IMR-90 (cell line): ENCODE measurements at regions not wholly inside any gene's neighbourhood (a gene's known extent, or its start where the extent isn't known, plus 50 kb on each side); places are given as distances from the start of the nearest gene placed in this dataset.

Experiments
- ATAC-seq: fragments of 200-7000 bp; cut with Tn5 transposase; 2 replicates; pipeline ENCODE4 v1.9.1; 2020; ENCODE audit warnings: low read depth, mild to moderate bottlenecking, moderate library complexity
- BruUV-seq: library from RNA; stranded (reverse); fragments of 400-500 nt; replicated peaks from 2 replicates; lab custom pipeline; 2021; lab: Mats Ljungman, UMichigan
- CTCF ChIA-PET: fragments of 300-600 bp; formaldehyde crosslinking; extraction: SDS; loops from one replicate; lab custom pipeline; 2021; ENCODE audit warnings: antibody characterized with exemption; lab: Yijun Ruan, JAX
- POLR2A ChIA-PET: fragments of 300-600 bp; sonication (Branson Sonifier 250); formaldehyde crosslinking; loops from one replicate; lab custom pipeline; 2022; ENCODE audit warnings: antibody characterized with exemption; ENCODE audit not compliant: unreplicated experiment; lab: Charles Lee
- DNase-seq: peaks from one replicate; pipeline ENCODE4 v3.0.0; 2013
- H2AFZ ChIP-seq: replicated peaks from 2 replicates; pipeline ENCODE3; 2013; ENCODE audit warnings: low read length, mild to moderate bottlenecking; ENCODE audit not compliant: poor library complexity
- H2AK5ac ChIP-seq: 2 replicates; pipeline ENCODE4 v1.6.1; 2013; ENCODE audit warnings: low read depth, low read length, inconsistent platforms
- H2AK9ac ChIP-seq: replicated peaks from 2 replicates; pipeline ENCODE3; 2013; ENCODE audit warnings: mild to moderate bottlenecking, low read depth, low read length, moderate library complexity; ENCODE audit not compliant: poor library complexity
- H2BK120ac ChIP-seq: 2 replicates; pipeline ENCODE4 v1.6.1; 2013; ENCODE audit warnings: low read depth, low read length, inconsistent platforms
- H2BK15ac ChIP-seq: 3 replicates; pipeline ENCODE4 v1.6.1; 2013; ENCODE audit warnings: low read depth, low read length, inconsistent platforms
- H2BK20ac ChIP-seq: 2 replicates; pipeline ENCODE4 v1.6.1; 2013; ENCODE audit warnings: low read depth, mild to moderate bottlenecking, inconsistent platforms, low read length, moderate library complexity
- H2BK5ac ChIP-seq: 2 replicates; pipeline ENCODE4 v1.6.1; 2013; ENCODE audit warnings: mild to moderate bottlenecking, low read depth, low read length, inconsistent platforms; ENCODE audit not compliant: poor library complexity, severe bottlenecking
- H3K14ac ChIP-seq: replicated peaks from 2 replicates; pipeline ENCODE4 v1.6.1; 2013; ENCODE audit warnings: low read depth, low read length, inconsistent platforms
- H3K18ac ChIP-seq: 2 replicates; pipeline ENCODE4 v1.6.1; 2013; ENCODE audit warnings: low read depth, low read length, control low read depth
- H3K23ac ChIP-seq: 2 replicates; pipeline ENCODE4 v1.6.1; 2013; ENCODE audit warnings: low read depth, low read length, inconsistent platforms
- H3K27ac ChIP-seq: 2 replicates; pipeline ENCODE4 v1.5.1; 2013; ENCODE audit warnings: mild to moderate bottlenecking, control low read depth, low read length; ENCODE audit not compliant: insufficient read depth
- H3K27me3 ChIP-seq: 2 replicates; pipeline ENCODE4 v1.6.1; 2013; ENCODE audit warnings: low read length; ENCODE audit not compliant: control insufficient read depth, insufficient read depth
- H3K36me3 ChIP-seq: 2 replicates; pipeline ENCODE4 v1.6.1; 2013; ENCODE audit warnings: low read length, mixed read lengths; ENCODE audit not compliant: control insufficient read depth, insufficient read depth
- H3K4ac ChIP-seq: 2 replicates; pipeline ENCODE4 v1.6.1; 2013; ENCODE audit warnings: low read depth, low read length, inconsistent platforms
- H3K4me1 ChIP-seq: 2 replicates; pipeline ENCODE4 v1.6.1; 2013; ENCODE audit warnings: low read length, mixed read lengths; ENCODE audit not compliant: control insufficient read depth, insufficient read depth
- H3K4me2 ChIP-seq: 2 replicates; pipeline ENCODE4 v1.6.1; 2013; ENCODE audit warnings: low read depth, mild to moderate bottlenecking, control low read depth, low read length, moderate library complexity
- H3K4me3 ChIP-seq: 2 replicates; pipeline ENCODE4 v1.5.1; 2013; ENCODE audit warnings: low read depth, mild to moderate bottlenecking, control low read depth, low read length, moderate library complexity; ENCODE audit not compliant: insufficient read depth
- H3K56ac ChIP-seq: 2 replicates; pipeline ENCODE4 v1.6.1; 2013; ENCODE audit warnings: low read length, inconsistent platforms; ENCODE audit not compliant: insufficient read depth; ENCODE audit errors: extremely low read depth
- H3K79me1 ChIP-seq, 2 experiments: 2 replicates each; pipeline ENCODE4 v1.6.1; 2013; ENCODE audit warnings: low read length in 2 of 2, inconsistent platforms in 1 of 2, low read depth in 1 of 2
- H3K9ac ChIP-seq: 2 replicates; pipeline ENCODE4 v1.6.1; 2013; ENCODE audit warnings: low read depth, low read length, control low read depth
- H3K9me1 ChIP-seq: 2 replicates; pipeline ENCODE4 v1.6.1; 2013; ENCODE audit warnings: low read length, inconsistent platforms; ENCODE audit not compliant: insufficient read depth
- H3K9me3 ChIP-seq: 2 replicates; pipeline ENCODE4 v1.6.1; 2013; ENCODE audit warnings: low read length; ENCODE audit not compliant: control insufficient read depth, insufficient read depth
- H4K20me1 ChIP-seq: 2 replicates; pipeline ENCODE4 v1.6.1; 2013; ENCODE audit warnings: low read length, inconsistent platforms; ENCODE audit not compliant: insufficient read depth
- H4K5ac ChIP-seq: 2 replicates; pipeline ENCODE4 v1.6.1; 2013; ENCODE audit warnings: mild to moderate bottlenecking, low read depth, low read length, control low read depth
- H4K8ac ChIP-seq, 2 experiments: 2 replicates each; pipeline ENCODE4 v1.6.1; 2013; ENCODE audit warnings: low read depth in 2 of 2, low read length in 2 of 2, control low read depth in 1 of 2, inconsistent platforms in 1 of 2
- H4K91ac ChIP-seq: 2 replicates; pipeline ENCODE4 v1.6.1; 2013; ENCODE audit warnings: low read depth, low read length, inconsistent platforms; ENCODE audit not compliant: insufficient read depth
- BHLHE40 ChIP-seq: fragments of 150-350 bp; IDR thresholded peaks from 2 replicates; pipeline ENCODE4 v1.6.1; 2016; ENCODE audit warnings: mild to moderate bottlenecking, low read depth, low read length
- CEBPB ChIP-seq: IDR thresholded peaks from 2 replicates; pipeline ENCODE4 v1.6.1; 2012; ENCODE audit warnings: low read depth, low read length, improper control_type of control experiment
- CHD1 ChIP-seq: IDR thresholded peaks from 2 replicates; pipeline ENCODE4 v1.6.1; 2012; ENCODE audit warnings: low read depth, low read length, improper control_type of control experiment
- CTCF ChIP-seq: conservative IDR thresholded peaks from 2 replicates; pipeline ENCODE4 v1.5.1; 2012; ENCODE audit warnings: mild to moderate bottlenecking, low read depth, low read length, improper control_type of control experiment
- FOS ChIP-seq: fragments of 150-350 bp; IDR thresholded peaks from 2 replicates; pipeline ENCODE4 v1.6.1; 2016; ENCODE audit warnings: low read depth, low read length
- MAFK ChIP-seq: IDR thresholded peaks from 2 replicates; pipeline ENCODE4 v1.6.1; 2012; ENCODE audit warnings: low read depth, low read length, improper control_type of control experiment
- MAZ ChIP-seq: IDR thresholded peaks from 2 replicates; pipeline ENCODE4 v1.6.1; 2012; ENCODE audit warnings: low read depth, mild to moderate bottlenecking, low read length, improper control_type of control experiment, moderate library complexity, borderline replicate concordance
- MXI1 ChIP-seq: IDR thresholded peaks from 2 replicates; pipeline ENCODE4 v1.6.1; 2012; ENCODE audit warnings: low read depth, mild to moderate bottlenecking, low read length, moderate library complexity, borderline replicate concordance
- WGBS, 2 experiments: methylation state at CpG; one replicate each; pipeline versions ENCODE4 v1.1.5 to v1.1.7; 2013; ENCODE audit warnings: missing lambda C conversion rate in 2 of 2; ENCODE audit not compliant: insufficient read length in 1 of 2; ENCODE audit errors: extremely low coverage in 2 of 2; 5-methylcytosine and 5-hydroxymethylcytosine counted together
- dilution Hi-C: fragments of 300-500 bp; cut with HindIII; formaldehyde crosslinking; loops from one replicate; pipeline ENCODE4 v1.14.3; 2018; ENCODE audit warnings: low sequenced_read_pairs; ENCODE audit not compliant: unreplicated experiment
- in situ Hi-C: fragments of 300-500 bp; cut with MboI; formaldehyde crosslinking; loops from 3 replicates; pipeline ENCODE4 v1.14.3; 2019; ENCODE audit warnings: low sequenced_read_pairs, inconsistent platforms, mixed read lengths
- intact Hi-C: fragments of 100-400 bp; cut with micrococcal nuclease; formaldehyde crosslinking; loops from 2 replicates; pipeline ENCODE4 v1.10.0; 2022

- Histone ChIP-seq H2AK9ac (no peak overlapping the region), H3K9ac (no peak overlapping the region), H3K36me3 (no peaks in the 10 kb centered on the region), H3K14ac (no peak overlapping the region), H2BK120ac (no peak overlapping the region), H3K9me1 (peaks cover 6% of the 10 kb centered on the region), H3K4me2 (no peak overlapping the region), H2AFZ (no peak overlapping the region), H2BK15ac (no peak overlapping the region), H3K23ac (no peak overlapping the region), H3K4me1 (peaks cover 13% of the 10 kb centered on the region), H3K4me3 (no peak overlapping the region), H4K91ac (no peak overlapping the region), H3K4ac (no peak overlapping the region), H2AK5ac (no peak overlapping the region), H2BK20ac (no peak overlapping the region), H3K79me1 (no peaks in the 10 kb centered on the region), H3K18ac (no peak overlapping the region), H4K8ac (no peak overlapping the region; a peak in 1 of 4 replicates), H4K20me1 (no peaks in the 10 kb centered on the region), H3K9me3 (peaks cover 6% of the 10 kb centered on the region; the same call in 1 of the 2 replicates), H2BK5ac (no peak overlapping the region), H4K5ac (no peak overlapping the region), H3K27me3 (no peaks in the 10 kb centered on the region), H3K56ac (no peak overlapping the region), H3K27ac (no peak overlapping the region)
- TF ChIP-seq CHD1 (no peak), BHLHE40 (no peak), CEBPB (no peak), MXI1 (no peak), MAZ (no peak), MAFK (no peak), CTCF (no peak), FOS (no peak)
- no CpG with 5 or more reads among the region's 3 CpGs for WGBS, 2 experiments
- ChIA-PET CTCF (no interaction called here), POLR2A (no interaction called here)
- ATAC-seq (no peak), DNase-seq (no peak)
- intact Hi-C loops (no loop called here), dilution Hi-C loops (no loop called here), in situ Hi-C loops (no loop called here)
- no TSS peak for BruUV-seq
Observed at GRCh38 chr5:144086295-144086694, 84.2 kb downstream of the YIPF5 start.
